ENCODE measurements at regions not wholly inside any gene's neighbourhood (a gene's known extent, or its start where the extent isn't known, plus 50 kb on each side); places are given as distances from the start of the nearest gene placed in this dataset.

- TF ChIP-seq CTCF (IDR thresholded peaks at IDR 0.05) (no peak), POLR2A (IDR thresholded peaks at IDR 0.05) (no peak), EP300 (IDR thresholded peaks at IDR 0.05) (no peak)
These were observed 502.9 kb upstream of the ATXN8OS start for GRCh38 chr13:69604698-69605097.

Data from upper lobe of left lung (tissue), 4 donors.